ENCODE measurements at regions not wholly inside any gene's neighbourhood (a gene's known extent, or its start where the extent isn't known, plus 50 kb on each side); places are given as distances from the start of the nearest gene placed in this dataset.

GRCh38 chr4:84277923-84278322 lies 221.2 kb downstream of the NKX6-1 start:
- no peaks in the 10 kb centered on the region for H3K27me3 ChIP-seq (ENCODE audit: control insufficient read depth, insufficient read depth, low read length)
- H3K4me3 ChIP-seq (ENCODE audit: low read length in 3 of 3) = no peak overlapping the region
- no peaks in the 10 kb centered on the region for H3K4me1 ChIP-seq (ENCODE audit: control insufficient read depth in 2 of 3, insufficient read depth in 2 of 3, low read depth in 1 of 3, low read length in 3 of 3)
- no peak overlapping the region for H3K9ac ChIP-seq (ENCODE audit: low read length in 3 of 3)
- no peak for FAIRE-seq
- DNase-seq = no peak
- no peaks in the 10 kb centered on the region for H3K9me3 ChIP-seq (ENCODE audit: control insufficient read depth in 2 of 3, insufficient read depth in 1 of 3, low read length in 3 of 3)
- TF ChIP-seq CTCF (IDR thresholded peaks at IDR 0.05; ENCODE audit: borderline replicate concordance, extremely low read depth, insufficient read depth) = no peak
- H3K36me3 ChIP-seq (ENCODE audit: control insufficient read depth in 2 of 3, insufficient read depth in 3 of 3, low read length in 3 of 3) = no peaks in the 10 kb centered on the region
- intact Hi-C loops (cut with DNase I) = no loop called here
- H3K27ac ChIP-seq (ENCODE audit: low read depth in 2 of 2, low read length in 2 of 2) = no peak overlapping the region

- intact Hi-C loops (cut with DNase I) = no loop called here
- Histone ChIP-seq H3K4me3 (ENCODE audit: low read length in 3 of 3) (no peak overlapping the region), H3K27ac (ENCODE audit: low read depth in 2 of 2, low read length in 2 of 2) (no peak overlapping the region), H3K4me1 (ENCODE audit: control insufficient read depth in 2 of 3, insufficient read depth in 2 of 3, low read depth in 1 of 3, low read length in 3 of 3) (no peaks in the 10 kb centered on the region), H3K9me3 (ENCODE audit: control insufficient read depth in 2 of 3, insufficient read depth in 1 of 3, low read length in 3 of 3) (no peaks in the 10 kb centered on the region), H3K9ac (ENCODE audit: low read length in 3 of 3) (no peak overlapping the region), H3K36me3 (ENCODE audit: control insufficient read depth in 2 of 3, insufficient read depth in 3 of 3, low read length in 3 of 3) (no peaks in the 10 kb centered on the region), H3K27me3 (ENCODE audit: control insufficient read depth, insufficient read depth, low read length) (no peaks in the 10 kb centered on the region)
- no peak for TF ChIP-seq CTCF (IDR thresholded peaks at IDR 0.05; ENCODE audit: borderline replicate concordance, extremely low read depth, insufficient read depth)
- DNase-seq = no peak
- FAIRE-seq = no peak
Measured at GRCh38 chr4:84276752-84277151, 222.3 kb downstream of the NKX6-1 start.

- Histone ChIP-seq H3K4me1 (ENCODE audit: control insufficient read depth in 2 of 3, insufficient read depth in 2 of 3, low read depth in 1 of 3, low read length in 3 of 3) (no peaks in the 10 kb centered on the region), H3K27me3 (ENCODE audit: control insufficient read depth, insufficient read depth, low read length) (no peaks in the 10 kb centered on the region), H3K9me3 (ENCODE audit: control insufficient read depth in 2 of 3, insufficient read depth in 1 of 3, low read length in 3 of 3) (no peaks in the 10 kb centered on the region), H3K9ac (ENCODE audit: low read length in 3 of 3) (no peak overlapping the region), H3K4me3 (ENCODE audit: low read length in 3 of 3) (no peak overlapping the region), H3K36me3 (ENCODE audit: control insufficient read depth in 2 of 3, insufficient read depth in 3 of 3, low read length in 3 of 3) (no peaks in the 10 kb centered on the region), H3K27ac (ENCODE audit: low read depth in 2 of 2, low read length in 2 of 2) (no peak overlapping the region)
- no peak for DNase-seq
- intact Hi-C loops (cut with DNase I) = no loop called here
- no peak for TF ChIP-seq CTCF (IDR thresholded peaks at IDR 0.05; ENCODE audit: borderline replicate concordance, extremely low read depth, insufficient read depth)
- FAIRE-seq = no peak
Measured at GRCh38 chr4:84269536-84270044, 229.5 kb downstream of the NKX6-1 start.

- intact Hi-C loops (cut with DNase I) = no loop called here
- no peak for FAIRE-seq
- TF ChIP-seq CTCF (IDR thresholded peaks at IDR 0.05; ENCODE audit: borderline replicate concordance, extremely low read depth, insufficient read depth) = no peak
- DNase-seq = no peak
- Histone ChIP-seq H3K4me1 (ENCODE audit: control insufficient read depth in 2 of 3, insufficient read depth in 2 of 3, low read depth in 1 of 3, low read length in 3 of 3) (no peaks in the 10 kb centered on the region), H3K27ac (ENCODE audit: low read depth in 2 of 2, low read length in 2 of 2) (no peak overlapping the region), H3K4me3 (ENCODE audit: low read length in 3 of 3) (no peak overlapping the region), H3K27me3 (ENCODE audit: control insufficient read depth, insufficient read depth, low read length) (no peaks in the 10 kb centered on the region), H3K9ac (ENCODE audit: low read length in 3 of 3) (no peak overlapping the region), H3K9me3 (ENCODE audit: control insufficient read depth in 2 of 3, insufficient read depth in 1 of 3, low read length in 3 of 3) (no peaks in the 10 kb centered on the region), H3K36me3 (ENCODE audit: control insufficient read depth in 2 of 3, insufficient read depth in 3 of 3, low read length in 3 of 3) (no peaks in the 10 kb centered on the region)
Measured at GRCh38 chr4:84264652-84265051, 234.4 kb downstream of the NKX6-1 start.
